ENCODE measurements at regions not wholly inside any gene's neighbourhood (a gene's known extent, or its start where the extent isn't known, plus 50 kb on each side); places are given as distances from the start of the nearest gene placed in this dataset.

DNA sequence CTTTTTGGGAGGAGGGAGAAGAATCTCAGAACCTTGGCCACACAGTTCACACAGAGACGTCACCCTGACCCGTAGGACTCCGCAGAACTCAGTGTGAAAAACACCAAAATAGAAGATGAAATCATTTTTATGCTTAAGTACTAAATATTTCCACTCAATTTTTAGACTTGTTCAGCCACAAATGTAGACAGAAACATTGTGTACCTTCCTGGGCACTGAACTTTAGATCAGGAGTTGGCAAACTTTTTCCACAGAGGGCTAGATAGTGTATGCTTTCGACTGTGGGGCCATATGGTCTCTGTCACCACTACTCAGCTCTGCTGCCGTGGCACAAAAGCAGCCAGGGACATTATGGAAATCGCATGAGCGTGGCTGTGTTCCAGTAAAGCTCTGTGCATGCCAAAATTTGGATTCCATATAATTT is 61.8 kb upstream of the STOX2 start:
- no peak for TF ChIP-seq CTCF (IDR thresholded peaks at IDR 0.05; ENCODE audit: poor library complexity, severe bottlenecking)
- TF ChIP-seq EP300 (conservative IDR thresholded peaks at IDR 0.05; ENCODE audit: poor library complexity, severe bottlenecking) = no peak
- no peak for TF ChIP-seq REST (IDR thresholded peaks at IDR 0.05; ENCODE audit: borderline replicate concordance)

Measured in neural cell (in vitro differentiated cells).